ENCODE measurements at regions not wholly inside any gene's neighbourhood (a gene's known extent, or its start where the extent isn't known, plus 50 kb on each side); places are given as distances from the start of the nearest gene placed in this dataset.

- TF ChIP-seq, protein P1, sequence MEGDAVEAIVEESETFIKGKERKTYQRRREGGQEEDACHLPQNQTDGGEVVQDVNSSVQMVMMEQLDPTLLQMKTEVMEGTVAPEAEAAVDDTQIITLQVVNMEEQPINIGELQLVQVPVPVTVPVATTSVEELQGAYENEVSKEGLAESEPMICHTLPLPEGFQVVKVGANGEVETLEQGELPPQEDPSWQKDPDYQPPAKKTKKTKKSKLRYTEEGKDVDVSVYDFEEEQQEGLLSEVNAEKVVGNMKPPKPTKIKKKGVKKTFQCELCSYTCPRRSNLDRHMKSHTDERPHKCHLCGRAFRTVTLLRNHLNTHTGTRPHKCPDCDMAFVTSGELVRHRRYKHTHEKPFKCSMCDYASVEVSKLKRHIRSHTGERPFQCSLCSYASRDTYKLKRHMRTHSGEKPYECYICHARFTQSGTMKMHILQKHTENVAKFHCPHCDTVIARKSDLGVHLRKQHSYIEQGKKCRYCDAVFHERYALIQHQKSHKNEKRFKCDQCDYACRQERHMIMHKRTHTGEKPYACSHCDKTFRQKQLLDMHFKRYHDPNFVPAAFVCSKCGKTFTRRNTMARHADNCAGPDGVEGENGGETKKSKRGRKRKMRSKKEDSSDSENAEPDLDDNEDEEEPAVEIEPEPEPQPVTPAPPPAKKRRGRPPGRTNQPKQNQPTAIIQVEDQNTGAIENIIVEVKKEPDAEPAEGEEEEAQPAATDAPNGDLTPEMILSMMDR (conservative IDR thresholded peaks at IDR 0.05), result no peak
- no peak for TF ChIP-seq EZH2 (IDR thresholded peaks at IDR 0.05; ENCODE audit: low read depth)
Measured at GRCh38 chr2:128996078-128996477, 677.4 kb upstream of the HS6ST1 start.
